ENCODE measurements at regions not wholly inside any gene's neighbourhood (a gene's known extent, or its start where the extent isn't known, plus 50 kb on each side); places are given as distances from the start of the nearest gene placed in this dataset.
"Not testable (repeated sequence)": the region's sequence is repeated elsewhere in the genome, so short reads cannot be mapped to it uniquely, and the experiment has no call there.

DNA sequence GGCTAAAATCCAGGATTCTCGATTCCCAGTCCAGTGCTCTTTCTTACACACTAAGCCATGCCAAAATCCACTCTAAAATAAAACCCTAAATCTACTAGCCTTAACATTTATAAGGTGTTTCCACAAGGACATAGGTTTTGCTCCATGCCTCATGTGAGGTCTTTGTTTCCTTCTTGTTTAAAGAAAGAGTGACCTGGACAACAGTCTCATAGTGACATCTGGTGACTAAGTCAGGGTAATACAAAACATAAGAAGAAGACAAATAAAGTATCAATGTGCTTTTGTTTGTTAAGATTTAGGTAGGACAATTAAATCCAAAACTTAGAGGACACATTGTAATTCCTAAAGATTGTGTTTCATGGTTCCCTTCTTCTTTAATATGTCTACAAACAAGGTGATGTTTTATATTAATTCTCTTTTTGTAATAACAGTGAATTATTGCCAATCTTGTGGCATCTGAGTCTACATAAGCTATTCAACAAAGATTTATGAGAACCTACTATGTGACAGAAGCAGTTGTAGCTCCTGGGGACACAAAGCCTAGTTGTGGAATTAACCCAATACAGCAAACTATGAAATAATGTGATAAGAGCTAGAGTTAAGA, 93.0 kb upstream of the TRIM77 start:
- H3K9me3 ChIP-seq; H3K27me3 ChIP-seq (replicated peaks; ENCODE audit: insufficient read depth); H3K4me1 ChIP-seq (replicated peaks); intact Hi-C loops (cut with DNase I); H3K4me3 ChIP-seq; DNase-seq (ENCODE audit: low spot score); H3K36me3 ChIP-seq; H3K27ac ChIP-seq: not testable (repeated sequence)
- TF ChIP-seq, protein P1, sequence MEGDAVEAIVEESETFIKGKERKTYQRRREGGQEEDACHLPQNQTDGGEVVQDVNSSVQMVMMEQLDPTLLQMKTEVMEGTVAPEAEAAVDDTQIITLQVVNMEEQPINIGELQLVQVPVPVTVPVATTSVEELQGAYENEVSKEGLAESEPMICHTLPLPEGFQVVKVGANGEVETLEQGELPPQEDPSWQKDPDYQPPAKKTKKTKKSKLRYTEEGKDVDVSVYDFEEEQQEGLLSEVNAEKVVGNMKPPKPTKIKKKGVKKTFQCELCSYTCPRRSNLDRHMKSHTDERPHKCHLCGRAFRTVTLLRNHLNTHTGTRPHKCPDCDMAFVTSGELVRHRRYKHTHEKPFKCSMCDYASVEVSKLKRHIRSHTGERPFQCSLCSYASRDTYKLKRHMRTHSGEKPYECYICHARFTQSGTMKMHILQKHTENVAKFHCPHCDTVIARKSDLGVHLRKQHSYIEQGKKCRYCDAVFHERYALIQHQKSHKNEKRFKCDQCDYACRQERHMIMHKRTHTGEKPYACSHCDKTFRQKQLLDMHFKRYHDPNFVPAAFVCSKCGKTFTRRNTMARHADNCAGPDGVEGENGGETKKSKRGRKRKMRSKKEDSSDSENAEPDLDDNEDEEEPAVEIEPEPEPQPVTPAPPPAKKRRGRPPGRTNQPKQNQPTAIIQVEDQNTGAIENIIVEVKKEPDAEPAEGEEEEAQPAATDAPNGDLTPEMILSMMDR (IDR thresholded peaks at IDR 0.05), result peak in 3 of 4 experiments; percentile 36 to 65 (median 63)
- 8% methylated on average over 1 of the region's 1 CpG for WGBS

DNA sequence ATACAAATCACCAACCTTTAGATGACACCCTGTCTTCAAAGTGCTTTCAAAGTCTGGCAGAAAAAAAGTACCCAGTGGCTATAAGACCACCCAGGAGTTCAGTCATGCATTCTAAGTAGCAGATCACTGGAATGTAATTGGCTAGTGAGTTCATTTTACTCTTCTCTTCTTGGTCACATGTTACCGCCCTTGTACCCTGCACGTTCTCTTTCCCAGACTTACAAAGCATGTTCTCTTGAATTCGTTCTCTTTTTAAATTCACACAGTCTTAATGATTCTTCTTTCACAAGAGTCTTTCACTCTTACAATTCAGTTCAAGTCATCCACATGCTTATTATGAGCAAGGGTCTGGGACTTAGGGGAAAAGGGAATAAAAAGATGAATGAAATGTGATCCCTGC, 89.4 kb upstream of the TRIM77 start:
- H3K27ac ChIP-seq; H3K4me3 ChIP-seq; H3K4me1 ChIP-seq (replicated peaks); H3K36me3 ChIP-seq; H3K27me3 ChIP-seq (replicated peaks; ENCODE audit: insufficient read depth); intact Hi-C loops (cut with DNase I); H3K9me3 ChIP-seq; DNase-seq (ENCODE audit: low spot score): not testable (repeated sequence)
- WGBS, result 86% methylated on average over 3 of the region's 3 CpGs

DNA sequence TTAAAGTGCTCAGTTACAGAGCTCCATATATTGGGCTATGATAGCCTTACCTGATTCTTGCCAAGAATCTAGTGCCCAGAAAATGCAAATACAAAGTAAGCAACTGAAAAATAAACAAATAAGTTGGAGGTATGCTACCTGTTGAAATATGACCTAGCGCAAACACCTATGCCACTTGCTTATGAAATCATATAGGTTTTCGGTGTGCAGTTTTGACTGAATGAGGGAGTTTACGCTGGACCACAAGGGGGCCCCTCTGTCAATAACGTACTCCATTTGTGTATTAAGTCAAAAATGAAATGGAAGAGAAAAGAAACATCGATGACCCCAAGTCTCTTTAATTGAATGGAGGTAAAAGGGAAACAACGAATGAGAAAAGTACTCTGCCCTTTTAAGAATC, 84.9 kb upstream of the TRIM77 start:
- Histone ChIP-seq H3K36me3 (no peaks in the 10 kb centered on the region), H3K27ac (no peak overlapping the region), H3K4me3 (no peak overlapping the region), H3K9me3 (no peaks in the 10 kb centered on the region), H3K27me3 (replicated peaks; ENCODE audit: insufficient read depth) (no peaks in the 10 kb centered on the region), H3K4me1 (replicated peaks) (no peaks in the 10 kb centered on the region)
- TF ChIP-seq, protein P1 (IDR thresholded peaks at IDR 0.05), result no peak
- no peak for TF ChIP-seq POLR2AphosphoS5 (IDR thresholded peaks at IDR 0.05)
- no peak for TF ChIP-seq POLR2A (IDR thresholded peaks at IDR 0.05)
- WGBS, result 79% methylated on average over 6 of the region's 6 CpGs
- DNase-seq (ENCODE audit: low spot score), result no peak
- intact Hi-C loops (cut with DNase I), result no loop called here

DNA sequence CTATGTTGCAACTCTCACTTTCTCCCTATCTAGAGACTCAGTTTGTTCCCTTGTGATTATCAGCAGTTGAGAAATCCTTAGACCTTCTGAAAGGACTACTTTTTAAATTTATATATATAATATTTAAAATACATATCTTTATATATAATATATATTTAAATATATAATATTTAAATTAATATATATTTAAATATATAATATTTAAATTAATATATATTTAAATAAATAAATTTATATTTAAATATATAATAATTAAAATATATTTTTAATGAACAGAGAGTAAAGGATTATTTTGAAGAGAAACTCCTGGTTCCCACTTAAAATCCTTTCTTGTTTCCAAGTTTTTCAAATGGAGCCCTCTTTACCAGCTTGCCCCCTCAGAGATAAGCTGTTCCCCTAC, 83.7 kb upstream of the TRIM77 start:
- Histone ChIP-seq H3K4me1 (replicated peaks) (no peaks in the 10 kb centered on the region), H3K4me3 (no peak overlapping the region), H3K9me3 (no peaks in the 10 kb centered on the region), H3K36me3 (no peaks in the 10 kb centered on the region), H3K27ac (no peak overlapping the region), H3K27me3 (replicated peaks; ENCODE audit: insufficient read depth) (no peaks in the 10 kb centered on the region)
- TF ChIP-seq, protein P1 (IDR thresholded peaks at IDR 0.05), result no peak
- TF ChIP-seq POLR2A (IDR thresholded peaks at IDR 0.05), result no peak
- no peak for TF ChIP-seq POLR2AphosphoS5 (IDR thresholded peaks at IDR 0.05)
- intact Hi-C loops (cut with DNase I), result no loop called here
- DNase-seq (ENCODE audit: low spot score), result no peak

DNA sequence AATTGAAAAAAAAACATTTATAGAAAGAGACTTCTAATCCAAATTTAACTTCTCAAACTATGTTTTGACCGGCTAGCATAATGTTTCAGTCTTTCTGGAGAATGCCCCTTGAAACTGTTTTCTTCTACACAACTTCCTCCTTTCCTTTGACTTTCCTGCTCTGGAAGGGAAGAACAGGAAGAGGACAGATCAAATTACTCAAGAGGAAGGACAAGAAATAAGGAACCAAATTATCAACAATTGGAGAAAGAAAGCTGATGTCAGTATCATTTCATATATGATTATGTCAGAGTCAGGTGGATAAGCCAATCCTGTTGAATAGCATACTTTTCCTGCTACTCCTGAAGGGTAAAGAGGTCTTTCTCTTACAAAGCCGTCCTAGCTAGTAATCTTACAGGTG, 83.2 kb upstream of the TRIM77 start:
- H3K4me1 ChIP-seq (replicated peaks); H3K9me3 ChIP-seq; H3K27me3 ChIP-seq (replicated peaks; ENCODE audit: insufficient read depth); DNase-seq (ENCODE audit: low spot score); H3K27ac ChIP-seq; intact Hi-C loops (cut with DNase I); H3K4me3 ChIP-seq; H3K36me3 ChIP-seq: not testable (repeated sequence)
- 81% methylated on average over 2 of the region's 2 CpGs for WGBS

DNA sequence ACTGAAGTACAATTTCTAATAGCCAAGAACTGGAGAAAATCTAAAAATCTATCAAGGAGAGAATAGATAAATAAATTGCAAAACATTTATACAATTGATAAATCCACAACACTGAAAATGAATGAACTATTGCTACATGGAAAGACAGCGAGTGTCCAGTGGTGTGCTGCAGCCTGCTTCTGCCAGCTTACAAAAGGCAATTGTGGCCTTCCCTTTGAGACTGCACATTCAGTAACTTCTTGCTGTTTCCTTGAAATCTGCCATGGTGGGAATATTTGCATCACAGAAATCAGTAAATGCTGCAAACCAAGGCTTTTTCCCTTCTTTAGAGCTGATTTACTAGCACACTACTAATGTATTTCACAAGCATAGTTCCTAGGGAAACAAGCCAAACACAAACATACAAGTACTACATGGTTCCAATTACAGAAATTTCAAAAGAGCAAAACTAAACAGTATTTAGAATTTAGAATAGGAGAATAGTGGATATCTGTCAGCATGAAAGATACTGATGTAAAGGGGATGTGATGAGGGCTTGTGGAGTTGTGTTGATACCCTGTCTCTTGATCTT, 76.9 kb upstream of the TRIM77 start:
- WGBS, result 78% methylated on average over 1 of the region's 1 CpG
- DNase-seq (ENCODE audit: low spot score), result no peak
- H3K36me3 ChIP-seq, result no peaks in the 10 kb centered on the region
- intact Hi-C loops (cut with DNase I), result no loop called here
- no peaks in the 10 kb centered on the region for H3K4me1 ChIP-seq (replicated peaks)
- no peak overlapping the region for H3K4me3 ChIP-seq
- H3K27ac ChIP-seq, result no peak overlapping the region
- no peaks in the 10 kb centered on the region for H3K9me3 ChIP-seq
- no peaks in the 10 kb centered on the region for H3K27me3 ChIP-seq (replicated peaks; ENCODE audit: insufficient read depth)
- TF ChIP-seq, protein P1 (IDR thresholded peaks at IDR 0.05), result no peak
- TF ChIP-seq POLR2AphosphoS5 (IDR thresholded peaks at IDR 0.05), result no peak

DNA sequence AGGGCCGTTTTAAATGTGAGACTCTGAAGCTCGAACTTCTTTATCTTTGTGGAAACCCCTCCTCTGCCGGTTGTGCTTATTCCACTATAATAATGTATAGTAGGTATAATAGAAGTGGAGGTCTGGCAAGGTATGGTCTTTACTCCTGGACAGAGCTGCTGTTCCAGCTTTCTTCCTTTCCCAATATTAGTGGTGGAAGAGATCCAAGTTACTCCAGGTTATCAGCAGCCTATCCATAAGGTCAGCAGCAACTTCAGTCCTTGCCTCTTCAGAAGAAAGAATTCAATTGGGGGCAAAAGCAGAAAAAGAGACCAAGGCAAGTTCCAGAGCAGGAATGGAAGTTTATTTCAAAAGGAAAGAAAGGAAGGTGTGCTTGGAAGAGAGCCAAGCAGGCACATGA, 69.3 kb upstream of the TRIM77 start:
- H3K27ac ChIP-seq; H3K4me3 ChIP-seq; H3K9me3 ChIP-seq; H3K27me3 ChIP-seq (replicated peaks; ENCODE audit: insufficient read depth); intact Hi-C loops (cut with DNase I); DNase-seq (ENCODE audit: low spot score); H3K36me3 ChIP-seq; H3K4me1 ChIP-seq (replicated peaks): not testable (repeated sequence)
- 62% methylated on average over 3 of the region's 3 CpGs for WGBS

DNA sequence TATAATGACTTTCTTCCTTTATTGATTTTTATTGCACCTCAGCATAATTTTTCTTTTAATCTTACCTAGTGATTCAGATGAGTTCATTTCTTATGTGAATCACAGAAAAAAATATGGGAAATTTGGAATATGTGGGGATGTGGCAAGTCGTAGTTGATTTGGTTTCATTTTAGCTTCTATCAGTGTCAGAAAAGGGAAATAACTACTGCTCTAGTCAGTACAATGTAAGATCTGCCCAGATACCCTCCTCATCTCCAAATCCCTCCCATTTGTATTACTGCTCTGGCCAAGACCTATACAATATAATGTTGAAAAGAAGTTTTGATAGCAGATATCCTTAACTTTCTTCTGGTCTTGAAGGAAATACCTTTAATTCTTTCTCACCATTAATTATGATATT, 61.9 kb upstream of the TRIM77 start:
- 65% methylated on average over 1 of the region's 1 CpG for WGBS
- H3K4me3 ChIP-seq; H3K4me1 ChIP-seq (replicated peaks); H3K9me3 ChIP-seq; DNase-seq (ENCODE audit: low spot score); H3K27ac ChIP-seq; intact Hi-C loops (cut with DNase I); H3K36me3 ChIP-seq; H3K27me3 ChIP-seq (replicated peaks; ENCODE audit: insufficient read depth): not testable (repeated sequence)

DNA sequence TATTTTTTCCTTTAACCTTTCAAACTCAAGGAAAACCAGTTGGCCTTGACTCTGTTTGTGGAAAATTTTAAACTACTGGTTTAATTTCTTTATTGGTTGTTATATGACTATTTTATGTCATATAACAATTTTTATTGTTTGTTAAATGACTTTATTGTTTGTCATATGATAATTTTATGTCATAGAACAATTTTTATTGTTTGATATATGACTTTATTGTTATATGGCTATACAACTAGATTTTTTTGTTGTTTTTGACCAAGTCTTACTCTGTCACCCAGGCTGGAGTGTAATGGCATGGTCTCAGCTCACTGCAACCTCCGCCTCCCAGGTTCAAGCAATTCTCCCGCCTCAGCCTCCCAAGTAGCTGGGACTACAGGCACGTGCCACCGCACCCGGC, 61.1 kb upstream of the TRIM77 start:
- H3K4me3 ChIP-seq; H3K9me3 ChIP-seq; intact Hi-C loops (cut with DNase I); H3K27ac ChIP-seq; H3K36me3 ChIP-seq; H3K27me3 ChIP-seq (replicated peaks; ENCODE audit: insufficient read depth); DNase-seq (ENCODE audit: low spot score); H3K4me1 ChIP-seq (replicated peaks): not testable (repeated sequence)
- 85% methylated on average over 5 of the region's 5 CpGs for WGBS
